SK-N-SH (cell line): ENCODE measurements at regions not wholly inside any gene's neighbourhood (a gene's known extent, or its start where the extent isn't known, plus 50 kb on each side); places are given as distances from the start of the nearest gene placed in this dataset.

Experiments
- CTCF ChIA-PET: fragments of 300-600, 350-600 bp; formaldehyde crosslinking; extraction: SDS; loops from one replicate; lab custom pipeline; 2021; lab: Yijun Ruan, JAX
- POLR2A ChIA-PET: fragments of 350-600 bp; sonication (Branson Sonifier 250); formaldehyde crosslinking; extraction: SDS; loops from one replicate; lab custom pipeline; 2020; ENCODE audit warnings: antibody characterized with exemption, inconsistent platforms; lab: Yijun Ruan, JAX
- DNase-seq: peaks from one replicate; pipeline ENCODE4 v3.0.0; 2012
- H2AFZ ChIP-seq: fragments of 200-600 bp; sonication (generic); 2 replicates; pipeline ENCODE4 v1.8.1; 2016; ENCODE audit warnings: antibody characterized with exemption, mild to moderate bottlenecking, low read depth
- H3F3A ChIP-seq: fragments of 200-600 bp; sonication (generic); replicated peaks from 2 replicates; pipeline ENCODE3; 2016; ENCODE audit warnings: antibody characterized with exemption, mild to moderate bottlenecking; ENCODE audit not compliant: insufficient read depth
- H3K27ac ChIP-seq, 2 experiments: fragments of 200-500 bp in 1 of 2; fragments of 200-600 bp in 1 of 2; sonication (Bioruptor generic) in 1 of 2; sonication (generic), shearing (Covaris generic) in 1 of 2; 2 replicates each; pipeline versions ENCODE4 v1.5.1 to v1.6.1; 2014 to 2016; ENCODE audit warnings: low read depth in 2 of 2, inconsistent platforms in 1 of 2, low read length in 1 of 2, mild to moderate bottlenecking in 1 of 2, mixed read lengths in 1 of 2
- H3K27me3 ChIP-seq: fragments of 200-600 bp; sonication (generic), shearing (Covaris generic); 2 replicates; pipeline ENCODE4 v1.6.1; 2016; ENCODE audit warnings: mixed run types; ENCODE audit not compliant: insufficient read depth
- H3K36me3 ChIP-seq, 2 experiments: fragments of 200-500 bp in 1 of 2; fragments of 200-600 bp in 1 of 2; sonication (Bioruptor generic) in 1 of 2; sonication (generic) in 1 of 2; replicated peaks in 1 of 2; 2 replicates each; pipeline versions ENCODE3 to v1.5.1; 2014 to 2016; ENCODE audit warnings: low read length in 1 of 2, mild to moderate bottlenecking in 1 of 2; ENCODE audit not compliant: insufficient read depth in 2 of 2, control insufficient read depth in 1 of 2
- H3K4me1 ChIP-seq, 2 experiments: fragments of 200-500 bp in 1 of 2; fragments of 200-600 bp in 1 of 2; sonication (Bioruptor generic) in 1 of 2; sonication (generic), shearing (Covaris generic) in 1 of 2; 2 replicates each; pipeline versions ENCODE4 v1.5.1 to v1.6.1; 2014 to 2016; ENCODE audit warnings: low read depth in 1 of 2, low read length in 1 of 2, mixed run types in 1 of 2; ENCODE audit not compliant: insufficient read depth in 2 of 2, control insufficient read depth in 1 of 2
- H3K4me2 ChIP-seq: fragments of 200-600 bp; sonication (generic), shearing (Covaris generic); 2 replicates; pipeline ENCODE4 v1.6.1; 2017; ENCODE audit warnings: mixed run types
- H3K4me3 ChIP-seq, 2 experiments: fragments of 200-500 bp in 1 of 2; fragments of 200-600 bp in 1 of 2; sonication (Bioruptor generic) in 1 of 2; sonication (generic), shearing (Covaris generic) in 1 of 2; 2 replicates each; pipeline versions ENCODE4 v1.5.1 to v1.8.1; 2014 to 2016; ENCODE audit warnings: low read depth in 2 of 2, inconsistent platforms in 1 of 2, low read length in 1 of 2, mild to moderate bottlenecking in 1 of 2, mixed read lengths in 1 of 2, moderate library complexity in 1 of 2
- H3K79me2 ChIP-seq: fragments of 200-600 bp; sonication (generic); 2 replicates; pipeline ENCODE4 v1.8.1; 2017; ENCODE audit warnings: mild to moderate bottlenecking; ENCODE audit not compliant: insufficient read depth
- H3K9ac ChIP-seq: fragments of 200-600 bp; sonication (generic); 2 replicates; pipeline ENCODE4 v1.6.1; 2017; ENCODE audit warnings: mixed run types
- H3K9me2 ChIP-seq: fragments of 200-600 bp; sonication (generic); 2 replicates; pipeline ENCODE4 v1.6.1; 2017; ENCODE audit warnings: mixed run types
- H3K9me3 ChIP-seq: fragments of 200-600 bp; sonication (generic); 2 replicates; pipeline ENCODE4 v1.6.1; 2017; ENCODE audit warnings: mixed run types, mild to moderate bottlenecking, moderate library complexity
- H4K20me1 ChIP-seq: fragments of 200-600 bp; sonication (generic); 2 replicates; pipeline ENCODE4 v1.6.1; 2017; ENCODE audit warnings: mild to moderate bottlenecking, mixed run types; ENCODE audit not compliant: insufficient read depth
- CHD2 ChIP-seq: fragments of 150-350 bp; IDR thresholded peaks from 2 replicates; pipeline ENCODE4 v1.6.1; 2018; ENCODE audit warnings: low read length; ENCODE audit not compliant: partially characterized antibody
- EP300 ChIP-seq, 2 experiments: IDR thresholded peaks; 2 replicates each; pipeline versions ENCODE4 v1.4.0 to v1.6.1; 2012; ENCODE audit warnings: borderline replicate concordance in 1 of 2, low read depth in 1 of 2, low read length in 1 of 2
- EZH2phosphoT487 ChIP-seq: fragments of 200-600 bp; sonication (generic); IDR thresholded peaks from 2 replicates; pipeline ENCODE4 v1.6.1; 2017; ENCODE audit warnings: low read depth, mixed run types, mild to moderate bottlenecking, antibody characterized with exemption, moderate library complexity, borderline replicate concordance
- FOSL2 ChIP-seq: IDR thresholded peaks from 2 replicates; pipeline ENCODE4 v1.4.0; 2012; ENCODE audit warnings: low read depth, mild to moderate bottlenecking, moderate library complexity, borderline replicate concordance
- FOXJ3 ChIP-seq: sonication (generic); formaldehyde crosslinking; IDR thresholded peaks from 2 replicates; pipeline ENCODE4 v1.5.1; 2020; ENCODE audit warnings: mild to moderate bottlenecking, missing genetic modification reagents
- GABPA ChIP-seq: IDR thresholded peaks from 2 replicates; pipeline ENCODE4 v1.4.0; 2012; ENCODE audit warnings: low read depth, mild to moderate bottlenecking
- GATA2 ChIP-seq: sonication (generic); formaldehyde crosslinking; IDR thresholded peaks from 2 replicates; pipeline ENCODE4 v1.5.0; 2020; ENCODE audit warnings: mild to moderate bottlenecking, missing genetic modification reagents
- MEF2A ChIP-seq: IDR thresholded peaks from 2 replicates; pipeline ENCODE4 v1.4.0; 2012; ENCODE audit warnings: low read depth, borderline replicate concordance
- MXI1 ChIP-seq: IDR thresholded peaks from 2 replicates; pipeline ENCODE4 v1.6.1; 2012; ENCODE audit warnings: mild to moderate bottlenecking, low read depth, low read length, improper control_type of control experiment
- NFIC ChIP-seq: IDR thresholded peaks from 2 replicates; pipeline ENCODE4 v1.4.0; 2012; ENCODE audit warnings: borderline replicate concordance
- NRF1 ChIP-seq: IDR thresholded peaks from 2 replicates; pipeline ENCODE4 v1.6.1; 2012; ENCODE audit warnings: low read depth, mild to moderate bottlenecking, low read length
- POLR2AphosphoS5 ChIP-seq: IDR thresholded peaks from 2 replicates; pipeline ENCODE4 v1.6.1; 2012; ENCODE audit warnings: low read depth, low read length
- RAD21 ChIP-seq: IDR thresholded peaks from 2 replicates; pipeline ENCODE4 v1.6.1; 2012; ENCODE audit warnings: mild to moderate bottlenecking, low read length
- RXRA ChIP-seq: IDR thresholded peaks from 2 replicates; pipeline ENCODE4 v1.4.0; 2012; ENCODE audit warnings: low read depth, mild to moderate bottlenecking, borderline replicate concordance
- SIN3A ChIP-seq: IDR thresholded peaks from 2 replicates; pipeline ENCODE4 v1.6.1; 2012; ENCODE audit warnings: low read depth, mild to moderate bottlenecking, low read length, moderate library complexity, borderline replicate concordance
- TAF1 ChIP-seq: IDR thresholded peaks from 2 replicates; pipeline ENCODE4 v1.6.1; 2012; ENCODE audit warnings: low read depth, mild to moderate bottlenecking, low read length, moderate library complexity, borderline replicate concordance
- TCF12 ChIP-seq: IDR thresholded peaks from 2 replicates; pipeline ENCODE4 v1.4.0; 2012
- WGBS: methylation state at CpG from one replicate; pipeline ENCODE4 v1.1.6; 2017; ENCODE audit warnings: low lambda C conversion rate; 5-methylcytosine and 5-hydroxymethylcytosine counted together
- TF ChIP-seq, protein P1 (sequence below): IDR thresholded peaks from 2 replicates; pipeline ENCODE4; 2012
- TF ChIP-seq, protein P2 (sequence below): IDR thresholded peaks from 2 replicates; pipeline ENCODE4 v1.4.0; 2012; ENCODE audit warnings: low read depth, borderline replicate concordance
- TF ChIP-seq, protein P3 (sequence below): IDR thresholded peaks from 2 replicates; pipeline ENCODE4 v1.4.0; 2012; ENCODE audit warnings: low read depth, borderline replicate concordance
- TF ChIP-seq, protein P4 (sequence below): IDR thresholded peaks from 2 replicates; pipeline ENCODE4 v1.4.0; 2012; ENCODE audit warnings: low read depth
- TF ChIP-seq, protein P5 (sequence below): fragments of 150-350 bp; IDR thresholded peaks from 2 replicates; pipeline ENCODE4 v1.6.1; 2017; ENCODE audit warnings: antibody characterized with exemption, low read length, low read depth, borderline replicate concordance

DNA sequence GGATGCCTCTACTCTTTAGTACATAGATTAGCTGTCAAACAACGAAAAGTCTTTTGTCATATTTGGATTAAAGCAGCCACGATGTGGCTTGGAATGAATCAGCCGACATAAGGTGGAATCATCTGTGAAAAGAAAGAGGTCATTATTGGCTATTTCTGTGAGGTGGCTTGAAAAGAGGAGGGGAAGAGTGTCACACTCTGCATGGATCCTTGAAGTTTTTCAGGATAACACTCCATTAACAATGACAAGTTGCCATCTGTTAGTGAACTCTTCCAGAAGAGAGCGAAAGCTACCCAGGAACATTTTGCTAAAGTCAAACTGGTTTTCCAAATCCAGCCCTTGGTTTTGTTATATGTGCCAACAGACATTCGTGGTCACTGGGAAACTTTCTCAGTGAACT lies 1604.8 kb downstream of the OLFM4 start:
- no peak overlapping the region for H3K4me3 ChIP-seq
- no peaks in the 10 kb centered on the region for H3F3A ChIP-seq
- H3K4me2 ChIP-seq: no peak overlapping the region
- H3K79me2 ChIP-seq: no peaks in the 10 kb centered on the region
- WGBS: 2% methylated on average over 5 of the region's 5 CpGs
- H2AFZ ChIP-seq: no peak overlapping the region
- no peaks in the 10 kb centered on the region for H3K27me3 ChIP-seq
- H3K27ac ChIP-seq: no peak overlapping the region
- H3K9me3 ChIP-seq: no peaks in the 10 kb centered on the region
- no peaks in the 10 kb centered on the region for H4K20me1 ChIP-seq
- ChIA-PET POLR2A (no interaction called here), CTCF (no interaction called here)
- DNase-seq: no peak
- H3K9me2 ChIP-seq: no peaks in the 10 kb centered on the region
- H3K36me3 ChIP-seq: no peaks in the 10 kb centered on the region
- TF ChIP-seq TCF12 (no peak), TAF1 (no peak), GATA2 (CRISPR knock-in tag) (no peak), MXI1 (no peak), FOXJ3 (CRISPR knock-in tag) (no peak), POLR2AphosphoS5 (no peak), NFIC (no peak), RAD21 (no peak), SIN3A (no peak)
- TF ChIP-seq, protein P1, sequence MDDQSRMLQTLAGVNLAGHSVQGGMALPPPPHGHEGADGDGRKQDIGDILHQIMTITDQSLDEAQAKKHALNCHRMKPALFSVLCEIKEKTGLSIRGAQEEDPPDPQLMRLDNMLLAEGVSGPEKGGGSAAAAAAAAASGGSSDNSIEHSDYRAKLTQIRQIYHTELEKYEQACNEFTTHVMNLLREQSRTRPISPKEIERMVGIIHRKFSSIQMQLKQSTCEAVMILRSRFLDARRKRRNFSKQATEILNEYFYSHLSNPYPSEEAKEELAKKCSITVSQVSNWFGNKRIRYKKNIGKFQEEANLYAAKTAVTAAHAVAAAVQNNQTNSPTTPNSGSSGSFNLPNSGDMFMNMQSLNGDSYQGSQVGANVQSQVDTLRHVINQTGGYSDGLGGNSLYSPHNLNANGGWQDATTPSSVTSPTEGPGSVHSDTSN: no peak
- TF ChIP-seq, protein P2, sequence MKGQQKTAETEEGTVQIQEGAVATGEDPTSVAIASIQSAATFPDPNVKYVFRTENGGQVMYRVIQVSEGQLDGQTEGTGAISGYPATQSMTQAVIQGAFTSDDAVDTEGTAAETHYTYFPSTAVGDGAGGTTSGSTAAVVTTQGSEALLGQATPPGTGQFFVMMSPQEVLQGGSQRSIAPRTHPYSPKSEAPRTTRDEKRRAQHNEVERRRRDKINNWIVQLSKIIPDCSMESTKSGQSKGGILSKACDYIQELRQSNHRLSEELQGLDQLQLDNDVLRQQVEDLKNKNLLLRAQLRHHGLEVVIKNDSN: no peak
- TF ChIP-seq, protein P3, sequence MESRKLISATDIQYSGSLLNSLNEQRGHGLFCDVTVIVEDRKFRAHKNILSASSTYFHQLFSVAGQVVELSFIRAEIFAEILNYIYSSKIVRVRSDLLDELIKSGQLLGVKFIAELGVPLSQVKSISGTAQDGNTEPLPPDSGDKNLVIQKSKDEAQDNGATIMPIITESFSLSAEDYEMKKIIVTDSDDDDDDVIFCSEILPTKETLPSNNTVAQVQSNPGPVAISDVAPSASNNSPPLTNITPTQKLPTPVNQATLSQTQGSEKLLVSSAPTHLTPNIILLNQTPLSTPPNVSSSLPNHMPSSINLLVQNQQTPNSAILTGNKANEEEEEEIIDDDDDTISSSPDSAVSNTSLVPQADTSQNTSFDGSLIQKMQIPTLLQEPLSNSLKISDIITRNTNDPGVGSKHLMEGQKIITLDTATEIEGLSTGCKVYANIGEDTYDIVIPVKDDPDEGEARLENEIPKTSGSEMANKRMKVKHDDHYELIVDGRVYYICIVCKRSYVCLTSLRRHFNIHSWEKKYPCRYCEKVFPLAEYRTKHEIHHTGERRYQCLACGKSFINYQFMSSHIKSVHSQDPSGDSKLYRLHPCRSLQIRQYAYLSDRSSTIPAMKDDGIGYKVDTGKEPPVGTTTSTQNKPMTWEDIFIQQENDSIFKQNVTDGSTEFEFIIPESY: no peak
- TF ChIP-seq, protein P4, sequence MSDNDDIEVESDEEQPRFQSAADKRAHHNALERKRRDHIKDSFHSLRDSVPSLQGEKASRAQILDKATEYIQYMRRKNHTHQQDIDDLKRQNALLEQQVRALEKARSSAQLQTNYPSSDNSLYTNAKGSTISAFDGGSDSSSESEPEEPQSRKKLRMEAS: no peak
- no peak overlapping the region for H3K9ac ChIP-seq
- H3K4me1 ChIP-seq: no peaks in the 10 kb centered on the region

DNA sequence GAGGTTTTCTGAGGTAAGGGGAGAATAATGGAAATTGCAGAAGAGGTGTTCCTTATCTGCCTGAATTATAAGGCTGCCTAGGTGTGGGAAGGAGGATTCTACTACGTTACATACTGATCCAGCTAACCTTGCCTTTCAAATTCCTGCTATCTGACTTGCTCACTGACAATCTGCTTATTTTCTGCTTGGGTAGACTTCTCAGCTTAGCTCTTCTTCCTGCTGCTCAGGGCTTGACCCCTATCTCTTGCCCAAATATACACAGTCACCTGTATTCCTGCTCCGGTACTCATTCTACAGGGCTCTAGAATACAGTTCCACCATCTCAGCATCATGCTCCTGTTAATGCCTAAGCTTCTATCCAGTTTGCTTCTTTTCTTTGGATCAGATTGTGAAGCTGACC lies 1607.6 kb downstream of the OLFM4 start:
- TF ChIP-seq TCF12 (no peak), RXRA (no peak), FOSL2 (no peak), CHD2 (no peak), GABPA (no peak), RAD21 (no peak), EZH2phosphoT487 (no peak), MEF2A (no peak), EP300 (IDR thresholded peaks at IDR 0.05; ENCODE audit: borderline replicate concordance in 1 of 2, low read depth in 1 of 2, low read length in 1 of 2) (no peak), FOXJ3 (CRISPR knock-in tag) (no peak), NRF1 (no peak)
- TF ChIP-seq, protein P3: no peak
- TF ChIP-seq, protein P5, sequence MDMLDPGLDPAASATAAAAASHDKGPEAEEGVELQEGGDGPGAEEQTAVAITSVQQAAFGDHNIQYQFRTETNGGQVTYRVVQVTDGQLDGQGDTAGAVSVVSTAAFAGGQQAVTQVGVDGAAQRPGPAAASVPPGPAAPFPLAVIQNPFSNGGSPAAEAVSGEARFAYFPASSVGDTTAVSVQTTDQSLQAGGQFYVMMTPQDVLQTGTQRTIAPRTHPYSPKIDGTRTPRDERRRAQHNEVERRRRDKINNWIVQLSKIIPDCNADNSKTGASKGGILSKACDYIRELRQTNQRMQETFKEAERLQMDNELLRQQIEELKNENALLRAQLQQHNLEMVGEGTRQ: no peak
- ChIA-PET POLR2A (no interaction called here), CTCF (no interaction called here)
- Histone ChIP-seq H3K27me3 (no peaks in the 10 kb centered on the region), H3K4me2 (no peak overlapping the region), H3K4me3 (no peak overlapping the region), H3F3A (no peaks in the 10 kb centered on the region), H4K20me1 (no peaks in the 10 kb centered on the region), H3K36me3 (no peaks in the 10 kb centered on the region), H2AFZ (no peak overlapping the region), H3K9ac (no peak overlapping the region), H3K4me1 (no peaks in the 10 kb centered on the region), H3K9me3 (no peaks in the 10 kb centered on the region), H3K9me2 (no peaks in the 10 kb centered on the region), H3K79me2 (no peaks in the 10 kb centered on the region), H3K27ac (no peak overlapping the region)
- WGBS: 0% methylated on average over 2 of the region's 2 CpGs
- no peak for DNase-seq
